Neuronal stem cell (in vitro differentiated cells): ENCODE measurements at regions not wholly inside any gene's neighbourhood (a gene's known extent, or its start where the extent isn't known, plus 50 kb on each side); places are given as distances from the start of the nearest gene placed in this dataset.

Experiments used
- DNase-seq: peaks from one replicate; pipeline ENCODE4 v3.0.0-alpha.2; 2013; ENCODE audit warnings: low spot score
- H2AFZ ChIP-seq: one replicate; pipeline ENCODE4 v1.6.1; 2013; ENCODE audit warnings: mild to moderate bottlenecking, low read length, inconsistent platforms
- H2AK5ac ChIP-seq: 2 replicates; pipeline ENCODE4 v1.6.1; 2013; ENCODE audit warnings: low read depth, mild to moderate bottlenecking, inconsistent platforms, low read length, moderate library complexity, mixed read lengths
- H2BK120ac ChIP-seq: 2 replicates; pipeline ENCODE4 v1.6.1; 2013; ENCODE audit warnings: low read depth, mild to moderate bottlenecking, inconsistent platforms, low read length, moderate library complexity, mixed read lengths
- H2BK12ac ChIP-seq: one replicate; pipeline ENCODE4 v1.6.1; 2013; ENCODE audit warnings: low read length, inconsistent platforms
- H2BK15ac ChIP-seq: 2 replicates; pipeline ENCODE4 v1.6.1; 2013; ENCODE audit warnings: mild to moderate bottlenecking, low read length, inconsistent platforms, mixed read lengths
- H2BK5ac ChIP-seq: one replicate; pipeline ENCODE4 v1.6.1; 2013; ENCODE audit warnings: inconsistent platforms, mild to moderate bottlenecking, low read length, moderate library complexity
- H3K14ac ChIP-seq: one replicate; pipeline ENCODE4 v1.6.1; 2013; ENCODE audit warnings: low read length, inconsistent platforms
- H3K18ac ChIP-seq: 2 replicates; pipeline ENCODE4 v1.6.1; 2013; ENCODE audit warnings: low read length, inconsistent platforms
- H3K23ac ChIP-seq: 2 replicates; pipeline ENCODE4 v1.6.1; 2013; ENCODE audit warnings: low read depth, mild to moderate bottlenecking, mixed read lengths, low read length, inconsistent platforms; ENCODE audit not compliant: poor library complexity
- H3K27ac ChIP-seq: replicated peaks from 3 replicates; pipeline ENCODE4 v1.5.1; 2013; ENCODE audit warnings: low read length, inconsistent platforms
- H3K27me3 ChIP-seq, 3 experiments: 2 replicates each; pipeline ENCODE4 v1.6.1; 2013; ENCODE audit warnings: low read length in 3 of 3, mild to moderate bottlenecking in 2 of 3, inconsistent platforms in 1 of 3, low read depth in 1 of 3, mixed read lengths in 1 of 3, moderate library complexity in 1 of 3; ENCODE audit not compliant: control insufficient read depth in 3 of 3, insufficient read depth in 3 of 3
- H3K36me3 ChIP-seq, 2 donors: replicated peaks in 1 of 2; 2 replicates each; pipeline ENCODE4 v1.6.1; 2013; ENCODE audit warnings: low read length in 2 of 2; ENCODE audit not compliant: control insufficient read depth in 2 of 2, insufficient read depth in 2 of 2
- H3K4ac ChIP-seq: 2 replicates; pipeline ENCODE4 v1.6.1; 2013; ENCODE audit warnings: inconsistent platforms, mild to moderate bottlenecking, low read length, moderate library complexity
- H3K4me1 ChIP-seq, 2 donors: 1 replicate in 1 of 2; 2 replicates in 1 of 2; pipeline ENCODE4 v1.6.1; 2013; ENCODE audit warnings: low read length in 2 of 2, low read depth in 1 of 2; ENCODE audit not compliant: control insufficient read depth in 2 of 2, insufficient read depth in 1 of 2
- H3K4me2 ChIP-seq: one replicate; pipeline ENCODE4 v1.6.1; 2013; ENCODE audit warnings: mild to moderate bottlenecking, low read length, inconsistent platforms; ENCODE audit not compliant: insufficient read depth, poor library complexity, severe bottlenecking
- H3K4me3 ChIP-seq, 2 donors: 2 replicates each; pipeline ENCODE4 v1.5.1; 2013; ENCODE audit warnings: low read length in 2 of 2, mild to moderate bottlenecking in 2 of 2, inconsistent platforms in 1 of 2, moderate library complexity in 1 of 2
- H3K79me1 ChIP-seq: one replicate; pipeline ENCODE4 v1.6.1; 2013; ENCODE audit warnings: low read depth, mild to moderate bottlenecking, inconsistent platforms, low read length, moderate library complexity
- H3K9ac ChIP-seq: one replicate; pipeline ENCODE4 v1.6.1; 2013; ENCODE audit warnings: mild to moderate bottlenecking, low read depth, low read length, inconsistent platforms; ENCODE audit not compliant: poor library complexity
- H3K9me3 ChIP-seq, 2 donors: replicated peaks in 1 of 2; 2 replicates each; pipeline versions ENCODE3 to v1.6.1; 2013; ENCODE audit warnings: low read length in 2 of 2, mild to moderate bottlenecking in 2 of 2, inconsistent platforms in 1 of 2, low read depth in 1 of 2, mixed read lengths in 1 of 2, moderate library complexity in 1 of 2; ENCODE audit not compliant: control insufficient read depth in 2 of 2, insufficient read depth in 1 of 2
- H4K8ac ChIP-seq: one replicate; pipeline ENCODE4 v1.6.1; 2013; ENCODE audit warnings: low read depth, mild to moderate bottlenecking, inconsistent platforms, low read length, moderate library complexity
- H4K91ac ChIP-seq: one replicate; pipeline ENCODE4 v1.6.1; 2013; ENCODE audit warnings: low read length, low read depth, mild to moderate bottlenecking, inconsistent platforms; ENCODE audit not compliant: poor library complexity
- WGBS, 2 donors: extraction: QIAGEN DNeasy Blood & Tissue Kit; methylation state at CpG; one replicate each; pipeline ENCODE4 v1.1.7; 2013; ENCODE audit warnings: missing lambda C conversion rate in 2 of 2, mixed read lengths in 1 of 2; ENCODE audit not compliant: insufficient read length in 2 of 2, insufficient replicate concordance in 1 of 2; ENCODE audit errors: extremely low coverage in 2 of 2; 5-methylcytosine and 5-hydroxymethylcytosine counted together

DNA sequence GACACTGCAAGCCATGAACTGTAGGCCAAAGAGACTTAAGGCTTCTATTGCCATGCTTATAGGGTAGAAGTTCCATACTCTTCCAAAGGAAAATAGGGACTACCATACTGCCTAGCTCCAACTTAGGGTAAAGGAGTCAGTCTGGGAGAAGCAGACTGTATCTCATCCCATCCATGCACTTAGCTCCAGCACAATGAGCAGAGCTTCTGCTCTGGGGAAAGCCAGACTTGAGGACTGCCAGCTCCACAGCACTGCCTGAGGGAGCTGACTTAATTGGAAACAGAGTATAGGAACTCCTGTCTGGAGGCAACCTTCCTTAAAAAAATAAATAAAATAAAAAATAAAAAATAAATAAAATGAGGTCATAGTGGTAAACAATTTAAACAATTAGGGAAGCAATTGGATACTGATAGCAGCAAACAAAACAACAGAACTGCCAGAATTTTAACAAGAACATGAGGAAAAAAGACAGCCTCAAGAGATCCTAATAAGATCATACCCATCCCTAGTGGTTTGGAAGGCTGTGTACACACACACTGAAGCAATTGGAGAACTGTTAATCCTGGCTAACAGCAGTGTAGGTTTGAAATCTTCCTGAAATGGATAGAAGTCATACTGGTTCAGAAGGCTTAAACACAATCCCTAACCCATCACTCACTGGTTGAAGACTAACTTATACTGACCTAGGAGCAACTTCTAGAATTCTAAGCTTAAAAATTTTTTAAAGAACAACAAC is 550.1 kb downstream of the TBC1D4 start:
- Histone ChIP-seq H3K4me1 (peaks cover 0 to 2% of the 10 kb centered on the region in 2 donors), H3K79me1 (no peaks in the 10 kb centered on the region), H3K23ac (no peak overlapping the region), H3K27me3 (no peaks in the 10 kb centered on the region), H3K18ac (no peak overlapping the region), H3K4me3 (no peak overlapping the region), H4K91ac (no peak overlapping the region), H3K4me2 (no peak overlapping the region), H2AFZ (no peak overlapping the region), H2BK12ac (no peak overlapping the region), H2BK120ac (no peak overlapping the region), H3K9me3 (peaks cover 0 to 12% of the 10 kb centered on the region in 2 donors), H3K9ac (no peak overlapping the region), H3K36me3 (no peaks in the 10 kb centered on the region), H3K27ac (no peak overlapping the region), H3K4ac (no peak overlapping the region), H2AK5ac (no peak overlapping the region), H2BK15ac (no peak overlapping the region), H4K8ac (no peak overlapping the region), H2BK5ac (no peak overlapping the region), H3K14ac (no peak overlapping the region)
- DNase-seq, result no peak

DNA sequence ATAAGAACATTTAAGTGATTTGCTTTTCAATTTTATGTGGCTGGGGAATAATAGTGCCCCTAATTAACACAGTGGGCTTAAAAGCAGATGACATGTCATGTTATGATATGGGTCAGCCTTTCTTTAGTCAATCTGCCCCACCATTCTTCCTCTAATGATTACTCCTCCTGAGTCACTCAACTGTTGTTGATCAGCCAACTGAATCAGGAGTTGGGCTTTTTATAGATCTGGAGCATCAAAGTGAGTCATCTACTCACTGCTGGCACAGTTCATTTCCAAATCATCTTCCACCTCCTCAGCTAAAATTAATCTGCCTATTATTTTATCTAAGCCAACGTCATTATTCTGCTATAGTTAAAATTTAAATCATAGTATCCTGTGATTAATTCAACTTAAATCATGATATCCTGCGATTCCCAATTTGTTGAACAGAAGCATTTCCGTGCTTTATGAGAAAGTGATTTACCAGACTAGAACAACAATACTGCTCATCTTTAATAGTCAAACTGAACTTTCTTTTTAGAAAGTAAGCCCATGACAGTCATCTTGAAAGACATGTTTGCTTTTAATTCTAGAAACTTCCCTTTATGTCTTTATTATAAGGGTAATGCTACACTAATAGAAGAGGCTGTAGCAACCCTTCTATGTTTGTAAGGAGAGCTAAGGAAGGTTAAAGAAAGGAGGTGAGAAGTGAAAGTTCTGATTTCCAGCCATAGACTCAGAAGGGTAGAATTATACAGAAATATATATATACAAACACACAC is 551.4 kb downstream of the TBC1D4 start:
- no peak overlapping the region for H3K9ac ChIP-seq
- no peak overlapping the region for H3K27ac ChIP-seq
- H2BK15ac ChIP-seq, result no peak overlapping the region
- no peak for DNase-seq
- H3K23ac ChIP-seq, result no peak overlapping the region
- H3K79me1 ChIP-seq, result no peaks in the 10 kb centered on the region
- H2AK5ac ChIP-seq, result no peak overlapping the region
- no peak overlapping the region for H2BK5ac ChIP-seq
- peaks cover 0 to 2% of the 10 kb centered on the region in 2 donors for H3K4me1 ChIP-seq
- no peak overlapping the region for H3K14ac ChIP-seq
- H3K4me2 ChIP-seq, result no peak overlapping the region
- H3K27me3 ChIP-seq, result no peaks in the 10 kb centered on the region
- no peak overlapping the region for H3K18ac ChIP-seq
- WGBS, 2 donors, result no CpG with 5 or more reads among the region's 3 CpGs
- H2BK120ac ChIP-seq, result no peak overlapping the region
- peaks cover 0 to 18% of the 10 kb centered on the region in 2 donors for H3K9me3 ChIP-seq
- no peak overlapping the region for H4K8ac ChIP-seq
- H3K36me3 ChIP-seq, result no peaks in the 10 kb centered on the region
- no peak overlapping the region for H2AFZ ChIP-seq
- no peak overlapping the region for H4K91ac ChIP-seq
- no peak overlapping the region for H3K4me3 ChIP-seq
- H3K4ac ChIP-seq, result no peak overlapping the region
- no peak overlapping the region for H2BK12ac ChIP-seq

DNA sequence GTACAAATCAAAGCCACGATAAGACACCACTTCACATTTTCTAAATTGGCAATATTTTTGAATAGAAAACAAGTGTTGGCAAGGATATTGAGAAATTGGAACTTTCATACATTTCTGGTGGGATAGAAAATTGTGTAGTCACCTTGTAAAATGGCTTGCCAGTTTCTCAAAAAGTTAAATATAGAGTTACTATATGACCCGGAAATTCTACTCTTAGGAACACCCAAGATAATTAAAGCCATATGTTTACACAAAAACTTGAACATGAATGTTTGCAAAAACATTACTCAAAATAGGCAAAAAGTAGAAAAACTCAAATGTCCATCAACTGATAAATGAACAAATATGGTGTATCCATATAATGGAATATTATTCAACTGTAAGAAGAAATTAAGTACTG is 552.5 kb downstream of the TBC1D4 start:
- no peak overlapping the region for H3K18ac ChIP-seq
- H2BK15ac ChIP-seq, result no peak overlapping the region
- no peak overlapping the region for H4K8ac ChIP-seq
- no peak overlapping the region for H3K4me2 ChIP-seq
- no peak overlapping the region for H3K23ac ChIP-seq
- no peak overlapping the region for H2BK5ac ChIP-seq
- WGBS, 2 donors, result no CpG with 5 or more reads among the region's 2 CpGs
- no peak overlapping the region for H3K27ac ChIP-seq
- no peak overlapping the region for H2BK120ac ChIP-seq
- no peak for DNase-seq
- no peak overlapping the region for H3K4ac ChIP-seq
- H2AFZ ChIP-seq, result no peak overlapping the region
- no peaks in the 10 kb centered on the region for H3K27me3 ChIP-seq
- no peak overlapping the region for H4K91ac ChIP-seq
- no peak overlapping the region for H3K9ac ChIP-seq
- no peaks in the 10 kb centered on the region for H3K79me1 ChIP-seq
- no peak overlapping the region for H3K14ac ChIP-seq
- H3K4me1 ChIP-seq, result peaks cover 0 to 2% of the 10 kb centered on the region in 2 donors
- H3K4me3 ChIP-seq, result no peak overlapping the region
- H2AK5ac ChIP-seq, result no peak overlapping the region
- H3K9me3 ChIP-seq, result peaks cover 0 to 18% of the 10 kb centered on the region in 2 donors
- no peaks in the 10 kb centered on the region for H3K36me3 ChIP-seq
- no peak overlapping the region for H2BK12ac ChIP-seq

DNA sequence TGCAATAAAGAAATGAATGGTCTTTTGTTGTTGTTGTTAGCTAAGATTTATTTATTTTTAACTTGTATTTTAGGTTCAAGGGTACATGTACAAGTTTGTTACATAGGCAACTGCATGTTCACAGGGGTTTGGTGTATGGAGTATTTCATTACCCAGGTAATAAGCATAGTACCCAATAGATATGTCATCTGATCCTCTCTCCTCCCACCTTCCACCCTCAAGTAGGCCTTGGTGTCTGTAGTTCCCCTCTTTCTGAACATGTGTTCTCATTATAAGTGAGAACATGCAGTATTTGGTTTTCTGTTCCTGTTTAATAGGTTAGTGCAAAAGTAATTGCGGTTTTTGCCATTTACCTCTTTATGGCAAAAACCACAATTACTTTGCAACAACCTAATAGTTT is 554.1 kb downstream of the TBC1D4 start:
- no peak overlapping the region for H2BK12ac ChIP-seq
- H3K4ac ChIP-seq, result no peak overlapping the region
- no peaks in the 10 kb centered on the region for H3K36me3 ChIP-seq
- no peak overlapping the region for H2AFZ ChIP-seq
- DNase-seq, result no peak
- no CpG with 5 or more reads among the region's 1 CpG for WGBS, 2 donors
- H3K9ac ChIP-seq, result no peak overlapping the region
- H3K14ac ChIP-seq, result no peak overlapping the region
- H2BK5ac ChIP-seq, result no peak overlapping the region
- H4K8ac ChIP-seq, result no peak overlapping the region
- H3K4me2 ChIP-seq, result no peak overlapping the region
- peaks cover 0 to 2% of the 10 kb centered on the region in 2 donors for H3K4me1 ChIP-seq
- H3K23ac ChIP-seq, result no peak overlapping the region
- H2AK5ac ChIP-seq, result no peak overlapping the region
- H3K9me3 ChIP-seq, result peaks cover 0 to 26% of the 10 kb centered on the region in 2 donors
- no peak overlapping the region for H3K27ac ChIP-seq
- H3K27me3 ChIP-seq, result no peaks in the 10 kb centered on the region
- no peak overlapping the region for H4K91ac ChIP-seq
- H3K18ac ChIP-seq, result no peak overlapping the region
- H2BK15ac ChIP-seq, result no peak overlapping the region
- no peak overlapping the region for H2BK120ac ChIP-seq
- no peaks in the 10 kb centered on the region for H3K79me1 ChIP-seq
- H3K4me3 ChIP-seq, result no peak overlapping the region
